HG03045 (cell line): ENCODE measurements at regions not wholly inside any gene's neighbourhood (a gene's known extent, or its start where the extent isn't known, plus 50 kb on each side); places are given as distances from the start of the nearest gene placed in this dataset.

Source experiments
- ATAC-seq: cut with Tn5 transposase; IDR thresholded peaks from one replicate; pipeline ENCODE4 v1.9.1; 2021; ENCODE audit warnings: mild to moderate bottlenecking, moderate library complexity; ENCODE audit not compliant: unreplicated experiment

DNA sequence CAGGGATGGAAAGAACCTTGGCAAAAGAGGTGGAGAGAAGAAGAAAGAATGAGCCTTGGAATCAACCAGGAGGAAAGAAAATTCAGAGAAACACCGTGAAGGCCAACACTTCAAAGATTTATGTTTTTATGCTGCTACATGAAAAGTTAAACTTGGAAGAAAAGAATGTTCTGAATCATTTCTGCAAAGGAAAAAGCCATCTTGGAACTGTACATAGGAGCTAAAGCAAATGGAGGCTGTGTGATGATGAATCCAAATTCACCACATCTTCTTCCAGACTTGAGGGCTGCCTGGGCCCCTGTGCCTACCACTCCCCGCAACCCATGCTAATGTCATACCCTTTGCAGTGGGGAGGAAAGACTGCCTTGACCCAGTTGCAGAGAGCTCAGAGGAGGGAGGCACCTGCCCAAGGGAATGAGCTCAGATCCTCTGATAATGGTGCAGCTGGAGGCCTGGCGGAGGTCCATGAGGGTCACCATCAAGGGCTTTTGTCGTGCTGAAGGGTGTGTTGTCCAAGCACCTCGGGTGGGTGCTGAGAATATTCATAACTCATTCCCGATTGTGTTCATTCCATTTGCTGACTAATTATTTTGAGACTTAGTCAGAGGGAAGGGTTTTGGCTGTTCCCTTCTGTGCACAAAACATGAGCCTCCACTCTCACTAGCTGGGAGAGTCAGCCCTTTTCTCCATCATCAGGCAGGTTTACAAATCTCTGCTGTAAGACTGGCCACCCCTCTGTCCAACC lies 245.8 kb upstream of the JAG1 start:
- no peak for ATAC-seq

DNA sequence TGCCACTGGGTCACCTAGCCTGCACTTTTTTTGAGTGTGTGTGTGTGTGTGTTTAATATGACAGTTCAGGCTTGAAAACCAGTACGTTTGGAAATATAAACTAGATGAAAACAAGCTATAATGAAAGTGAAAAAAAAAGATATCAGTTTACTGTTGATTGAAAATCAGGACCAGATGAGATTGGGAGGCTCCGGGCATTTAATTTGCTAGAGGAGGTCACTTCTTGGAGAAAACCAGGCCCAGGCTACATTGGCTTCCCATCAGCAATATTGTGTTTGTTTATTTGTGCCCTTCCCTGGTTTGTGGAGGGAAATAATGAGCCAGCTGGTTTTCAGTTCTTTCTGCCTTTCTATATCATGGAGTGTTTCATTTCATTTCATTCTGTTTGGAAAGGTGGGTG lies 246.6 kb upstream of the JAG1 start:
- no peak for ATAC-seq

DNA sequence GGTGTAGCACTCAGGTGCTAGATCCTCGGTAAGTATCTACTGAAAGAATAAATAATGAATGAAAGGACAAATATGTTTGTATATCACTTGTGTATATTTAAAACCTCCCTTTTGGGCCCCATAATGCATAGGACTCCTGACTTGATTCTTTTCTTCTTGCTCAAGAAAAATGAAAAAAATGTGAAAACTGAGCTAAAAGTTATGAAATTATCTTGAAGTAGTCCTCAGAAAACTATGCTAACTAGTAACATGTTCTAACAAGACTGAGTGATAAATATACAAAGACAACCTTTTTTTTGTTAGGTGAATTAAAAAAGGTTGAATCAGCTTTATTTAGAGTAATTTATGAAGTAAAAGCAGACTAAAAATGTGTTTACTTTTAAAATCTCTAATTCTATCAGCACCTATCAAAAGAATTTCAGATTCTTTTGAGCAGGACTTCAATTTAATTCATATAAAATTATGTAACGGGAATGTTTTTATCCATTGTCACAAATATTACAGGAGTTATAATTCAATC lies 247.8 kb upstream of the JAG1 start:
- ATAC-seq = no peak

DNA sequence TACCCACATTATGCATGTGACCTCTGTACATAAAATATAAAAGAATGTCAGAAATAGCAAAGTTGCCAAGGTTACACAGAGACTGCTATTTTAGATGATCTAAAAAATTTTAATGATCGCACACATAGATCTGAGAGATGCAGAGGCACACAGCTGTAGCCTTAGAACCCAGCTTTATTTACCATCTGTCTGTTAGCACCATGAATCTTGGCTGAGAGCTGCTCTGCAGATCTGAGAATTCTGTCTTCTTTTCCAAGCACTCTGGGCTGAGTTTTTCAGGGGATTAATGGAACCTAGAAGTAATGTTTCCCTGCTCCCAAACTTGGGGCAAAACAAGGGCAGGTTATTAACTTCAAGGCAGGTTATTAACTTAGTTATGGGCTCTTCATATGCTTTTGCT lies 248.7 kb upstream of the JAG1 start:
- ATAC-seq = no peak

DNA sequence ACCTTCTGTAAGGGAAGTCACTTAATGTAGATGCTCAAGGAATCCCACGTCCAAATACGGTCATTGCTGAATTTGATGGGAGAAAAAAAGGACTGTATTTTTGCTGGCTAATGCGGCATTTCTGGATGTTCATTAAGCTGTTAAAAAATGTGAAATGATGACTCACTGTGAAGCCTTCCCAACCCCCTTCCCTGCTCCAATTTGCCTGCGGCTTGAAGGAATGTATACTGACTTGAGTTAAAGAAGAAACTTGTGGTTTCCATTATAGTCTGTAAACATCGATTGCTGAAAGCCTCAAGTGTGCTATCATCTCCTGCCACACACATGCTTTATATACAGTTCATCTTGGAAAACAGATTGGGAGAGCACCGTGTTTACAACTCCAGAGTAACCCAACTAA lies 249.1 kb upstream of the JAG1 start:
- ATAC-seq = no peak

DNA sequence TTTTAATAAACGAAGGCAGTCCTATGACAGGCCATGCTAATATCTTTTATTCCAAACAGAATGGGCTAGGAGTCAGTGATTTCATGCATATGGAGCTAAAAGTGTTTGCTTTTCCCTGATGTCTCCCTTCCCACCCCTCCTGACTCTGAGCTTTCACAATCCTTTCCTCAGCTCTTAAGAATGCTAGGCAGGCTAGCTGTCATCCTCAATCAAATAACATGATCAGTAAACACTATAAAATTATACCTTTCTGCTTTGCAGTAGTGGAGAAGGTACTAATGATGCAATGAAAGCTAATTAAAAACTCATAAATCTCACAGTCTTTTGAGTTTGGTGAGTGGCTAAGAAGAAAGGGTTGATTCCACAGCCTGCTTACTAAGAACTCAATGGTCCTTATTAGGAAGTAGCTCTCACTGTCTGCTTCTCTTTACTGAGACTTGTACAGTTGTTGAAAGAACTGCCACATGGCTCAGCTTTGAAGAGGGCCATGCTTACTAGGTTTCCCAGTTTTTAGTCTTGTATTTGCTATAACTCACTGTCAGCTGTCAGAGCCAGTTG lies 250.9 kb upstream of the JAG1 start:
- no peak for ATAC-seq

DNA sequence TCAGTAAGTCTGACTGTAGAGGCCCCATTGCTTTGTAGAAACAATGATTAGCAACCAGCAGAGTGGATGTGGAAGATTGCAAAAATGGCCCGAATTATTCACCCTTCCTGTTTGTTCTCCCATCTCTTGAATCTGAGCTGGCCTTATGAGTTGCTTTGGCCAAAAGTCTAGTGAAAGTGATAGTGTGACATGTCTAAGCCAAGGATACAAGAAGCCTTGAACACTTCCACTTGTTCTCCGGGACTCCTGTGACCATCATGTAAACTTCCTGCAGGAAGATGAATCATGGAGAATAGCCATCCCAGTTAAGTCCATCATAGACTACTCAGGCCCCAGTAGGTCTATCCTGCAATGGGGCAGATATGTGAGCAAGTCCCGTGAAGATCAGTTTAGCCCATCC lies 252.0 kb upstream of the JAG1 start:
- no peak for ATAC-seq

DNA sequence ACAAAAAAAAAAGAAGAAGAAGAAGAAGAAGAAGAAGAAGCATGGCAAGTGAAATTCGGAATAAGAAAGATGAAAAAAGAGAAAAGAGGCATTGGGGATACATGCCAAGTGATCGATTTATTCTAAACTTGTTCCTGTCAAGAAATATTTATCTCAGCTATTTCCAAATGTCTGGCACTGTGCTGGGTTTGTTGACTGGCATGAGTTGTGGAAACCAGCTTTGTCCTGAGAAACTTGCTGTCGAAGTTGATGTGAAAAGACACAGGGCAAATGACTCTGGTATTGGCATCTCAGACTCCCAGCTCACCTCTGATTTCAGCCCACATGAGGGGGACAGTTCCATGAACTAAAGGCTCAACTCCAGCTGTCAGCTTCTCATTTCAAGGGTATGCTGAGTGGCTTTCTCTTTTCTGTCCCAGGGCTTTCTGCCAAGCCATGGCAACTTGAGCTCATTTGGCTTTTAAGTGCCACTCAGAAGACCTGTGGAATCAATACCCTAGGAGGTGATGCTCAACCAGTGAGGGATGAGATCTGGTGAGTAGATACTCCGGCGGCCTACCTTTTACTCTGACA lies 253.3 kb upstream of the JAG1 start:
- no peak for ATAC-seq

DNA sequence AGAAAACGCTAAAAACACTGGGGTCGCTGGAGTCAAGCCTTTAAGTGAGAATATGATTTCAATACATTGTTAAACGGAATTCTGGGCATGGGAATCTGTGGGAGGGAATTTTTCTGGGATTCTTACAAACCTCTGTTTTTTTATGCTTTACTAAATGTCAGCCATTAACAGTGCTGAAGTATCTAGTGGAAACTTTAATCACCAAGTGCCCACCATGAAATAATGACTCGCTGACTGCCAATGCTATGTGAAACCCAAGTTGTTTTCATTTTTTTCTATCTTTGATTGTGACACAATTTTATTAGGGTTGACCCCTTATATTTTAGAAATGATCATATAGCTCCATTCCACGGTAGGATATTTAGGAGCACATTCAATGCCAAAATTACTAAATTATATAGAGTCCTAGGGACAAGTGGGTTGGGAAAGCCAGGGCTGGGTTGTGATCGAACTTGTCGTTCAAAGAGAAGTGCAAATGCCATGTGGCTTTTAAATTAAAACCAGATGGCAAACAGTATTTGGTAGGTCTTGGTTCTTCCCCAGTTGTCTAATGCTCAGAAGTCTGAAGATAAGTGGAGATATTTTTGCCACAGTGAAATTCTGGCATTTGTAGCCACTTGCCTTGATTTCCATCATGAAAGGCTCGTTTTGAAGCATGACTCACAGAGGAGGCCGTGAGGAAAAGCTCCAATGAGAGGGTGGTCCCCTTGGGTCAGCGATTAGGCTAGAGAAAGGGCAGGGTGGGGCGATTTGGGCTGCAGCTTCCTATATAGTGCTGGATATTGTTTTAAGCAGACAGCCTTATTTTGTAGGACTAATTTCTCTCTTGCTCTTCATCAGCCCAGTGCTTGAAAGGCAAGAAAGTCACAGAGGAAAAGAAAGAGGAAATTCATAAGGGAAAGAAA lies 254.4 kb upstream of the JAG1 start:
- no peak for ATAC-seq

DNA sequence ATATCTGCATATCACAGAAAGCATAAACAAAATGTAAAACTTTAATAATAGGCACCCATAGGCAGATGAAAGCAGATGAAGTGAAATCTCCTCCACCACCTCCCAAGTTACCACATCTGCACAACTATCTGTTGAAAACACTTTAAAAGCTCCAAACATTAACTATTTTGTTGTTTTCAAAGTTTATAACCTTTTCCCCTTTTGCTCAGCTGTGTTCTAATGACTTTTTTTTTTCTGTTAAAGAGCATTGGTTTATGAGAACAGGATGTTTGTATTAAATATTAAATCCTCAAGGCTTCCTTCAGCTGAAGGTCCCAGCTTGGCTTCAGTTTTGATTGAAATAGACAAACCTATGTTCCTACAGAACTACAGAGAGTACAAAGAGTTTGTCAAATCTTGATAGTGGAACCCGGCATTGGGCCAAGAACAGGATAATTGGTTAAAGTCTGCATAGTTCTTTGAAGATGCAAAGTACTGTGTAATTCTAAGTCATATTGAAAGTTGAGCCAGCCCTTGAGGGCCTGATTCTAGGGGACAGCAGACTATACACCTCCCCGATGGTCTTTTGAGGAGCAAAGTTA lies 255.1 kb upstream of the JAG1 start:
- ATAC-seq = no peak

DNA sequence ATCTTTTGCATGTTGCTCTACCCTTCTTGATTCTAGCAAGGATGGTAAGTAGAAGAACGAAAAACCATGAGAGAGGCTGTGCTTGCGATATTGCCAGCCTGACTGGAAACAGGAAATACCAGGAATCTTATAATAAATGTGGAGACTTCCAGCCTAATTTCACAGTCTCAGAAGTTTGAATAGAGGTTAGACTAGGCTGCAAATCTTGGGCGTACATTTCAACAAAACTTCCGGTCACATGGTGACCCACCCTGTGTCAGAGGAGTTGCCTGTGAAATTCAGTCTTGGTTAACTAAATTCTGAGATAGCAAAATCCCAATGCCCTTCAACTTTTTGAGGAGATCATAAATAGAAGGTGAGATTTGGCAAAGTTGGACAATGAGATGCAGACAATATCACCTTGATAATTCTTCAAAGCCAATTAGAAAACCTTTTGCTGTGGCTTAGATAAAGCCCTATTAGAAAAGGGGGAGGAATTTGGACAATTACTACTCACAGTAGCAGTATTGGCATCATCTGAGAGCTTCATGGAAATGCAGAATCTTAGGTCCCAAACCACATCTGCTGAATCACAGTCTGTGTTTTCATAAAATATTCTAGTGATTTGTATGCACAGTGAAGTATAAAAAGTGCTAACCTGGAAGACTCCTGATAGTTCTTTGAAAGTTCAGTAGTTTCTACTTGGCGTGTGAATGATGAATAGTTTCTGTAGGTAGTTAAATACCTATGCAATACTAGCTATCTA lies 262.0 kb upstream of the JAG1 start:
- no peak for ATAC-seq

DNA sequence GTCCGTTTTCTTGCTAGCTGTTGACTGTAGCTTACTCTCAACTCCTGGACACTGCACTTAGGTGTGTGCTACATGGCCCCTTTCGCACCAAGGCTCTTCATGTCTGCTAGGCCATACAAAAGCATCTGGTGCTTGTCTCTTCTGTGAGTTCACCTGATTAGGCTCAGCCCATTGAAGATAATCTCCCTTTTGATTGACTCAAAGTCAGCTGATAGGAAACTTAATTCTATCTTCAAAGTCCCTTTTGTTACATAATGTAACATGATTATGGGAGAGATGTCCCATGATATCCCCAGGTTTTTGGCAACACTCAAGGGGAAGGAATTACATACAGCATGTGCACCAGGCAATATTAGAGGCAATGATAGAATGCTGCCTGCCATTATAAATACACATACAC lies 263.0 kb upstream of the JAG1 start:
- ATAC-seq = no peak

DNA sequence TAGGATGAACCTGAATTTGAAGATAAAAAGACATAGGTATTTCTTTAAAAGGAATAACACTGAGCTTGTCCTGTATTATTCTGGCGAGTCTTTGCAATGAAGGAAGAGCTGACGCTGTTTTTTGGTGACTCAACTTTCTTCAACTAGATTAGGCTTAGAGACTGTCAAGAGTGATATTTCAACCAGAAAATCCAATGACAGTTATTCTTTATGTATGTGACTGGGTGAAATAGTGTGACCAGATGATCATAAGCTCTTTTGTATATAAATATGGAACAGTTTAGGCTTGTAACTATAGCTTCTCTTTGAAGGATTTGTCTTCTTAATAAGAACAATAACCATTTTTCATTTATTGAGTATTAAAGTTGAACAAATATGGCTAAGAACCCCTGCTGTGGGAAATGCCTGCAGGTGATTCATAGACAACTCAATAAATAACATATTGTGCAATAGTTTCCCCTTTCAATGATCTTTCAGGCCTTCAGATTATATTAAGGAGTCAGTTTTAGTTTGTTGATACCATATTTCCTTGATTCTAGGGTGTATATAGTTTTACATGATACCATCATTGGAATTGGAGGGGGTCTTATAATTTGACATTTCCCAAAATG lies 265.6 kb upstream of the JAG1 start:
- ATAC-seq = no peak

DNA sequence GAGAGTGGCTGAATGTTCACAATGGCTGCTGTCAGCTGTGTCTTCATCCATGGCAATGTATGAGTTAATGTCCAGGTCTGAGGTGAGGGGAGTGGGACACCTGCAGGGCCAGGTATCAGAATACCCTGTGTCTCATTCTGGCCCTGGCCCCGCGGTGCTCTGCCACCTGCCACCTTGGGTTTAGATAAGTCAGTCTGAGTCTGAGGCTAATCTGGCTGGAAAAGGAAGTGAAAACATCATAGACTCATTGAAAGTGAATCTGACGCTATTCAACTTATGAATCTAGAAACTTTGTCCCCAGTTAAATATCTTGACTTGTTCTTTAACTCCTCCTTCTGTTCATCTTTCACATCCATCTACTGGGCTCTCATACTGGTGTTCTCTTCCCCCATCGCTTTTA lies 267.1 kb upstream of the JAG1 start:
- peak; percentile 90 for ATAC-seq

DNA sequence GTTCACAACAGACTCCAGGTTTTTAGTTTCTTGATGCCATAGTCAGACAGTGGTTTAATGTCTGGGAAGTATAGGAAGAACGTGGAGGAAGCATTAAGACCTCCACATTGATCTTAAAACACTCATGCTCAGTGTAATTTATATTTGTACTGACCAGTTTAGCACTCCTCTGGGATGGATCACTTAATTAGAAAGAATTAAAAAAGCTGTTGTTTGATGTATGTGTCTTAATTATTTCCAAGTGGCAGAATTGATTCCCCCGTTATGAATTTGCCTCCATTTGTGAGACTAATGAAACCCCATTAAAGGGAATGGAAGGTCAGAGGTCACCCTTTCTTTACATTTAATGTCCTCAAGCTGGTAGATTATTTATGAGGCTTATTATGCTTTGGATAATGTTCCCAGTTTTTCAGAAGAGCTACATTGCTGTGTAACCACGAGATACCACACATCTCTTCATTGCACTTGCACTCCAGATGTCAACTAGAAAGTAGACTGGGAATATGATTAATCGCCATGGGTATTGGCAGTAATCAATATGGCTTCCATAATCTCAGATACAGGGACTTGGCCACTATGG lies 270.0 kb upstream of the JAG1 start:
- ATAC-seq = no peak

DNA sequence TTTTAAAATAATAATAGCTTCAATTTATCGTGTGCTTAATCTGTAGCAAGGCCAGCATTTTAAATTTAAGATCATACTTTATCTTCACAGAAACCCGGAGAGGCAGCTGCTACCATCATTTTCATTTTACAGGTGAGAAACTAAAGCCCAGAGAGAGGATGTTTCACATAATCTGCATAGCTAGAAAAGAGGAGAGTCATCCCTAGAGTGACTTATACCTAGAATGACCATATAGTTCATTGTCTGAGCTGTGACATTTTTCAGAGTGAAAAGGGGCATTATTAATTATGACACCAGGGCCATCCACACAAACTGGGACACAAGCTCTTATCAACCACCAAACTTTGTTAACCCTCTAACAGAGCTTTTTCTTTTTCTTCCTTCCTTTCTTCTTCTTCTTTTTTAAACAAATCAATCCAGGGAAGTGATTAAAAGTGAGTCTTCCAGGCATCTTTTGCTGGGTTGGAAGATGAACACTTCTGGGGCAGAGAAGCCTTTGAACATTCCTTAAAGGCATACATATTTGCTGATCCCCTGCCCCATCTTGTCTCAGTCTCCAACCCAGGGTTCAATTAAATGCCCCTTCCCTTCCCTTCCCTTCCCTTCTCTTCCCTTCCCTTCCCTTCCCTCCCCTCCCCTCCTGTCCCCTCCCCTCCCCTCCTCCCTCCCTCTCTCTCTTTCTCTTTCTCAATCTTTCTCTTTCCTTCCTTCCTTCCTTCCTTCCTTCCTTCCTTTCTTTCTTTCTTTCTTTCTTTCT lies 272.5 kb upstream of the JAG1 start:
- no peak for ATAC-seq

DNA sequence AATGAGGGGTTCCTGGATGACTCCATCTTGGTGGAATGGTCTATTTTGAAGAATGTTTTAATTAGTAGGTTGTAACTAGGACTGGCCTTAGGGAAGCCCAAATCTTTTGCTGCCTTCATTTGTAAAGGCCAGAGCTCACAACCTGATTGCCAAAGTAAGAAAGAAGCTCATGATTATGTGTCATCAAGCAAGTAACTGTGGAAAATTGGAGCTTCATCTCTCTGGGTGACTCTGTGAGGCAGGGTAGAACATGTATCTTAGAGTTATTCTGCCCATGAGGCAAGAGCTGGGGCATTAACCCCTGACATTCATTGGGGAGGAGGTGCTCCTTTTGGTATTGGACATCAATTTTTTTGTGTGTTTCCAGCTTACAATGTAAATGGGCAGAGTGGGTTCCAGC lies 273.9 kb upstream of the JAG1 start:
- no peak for ATAC-seq

DNA sequence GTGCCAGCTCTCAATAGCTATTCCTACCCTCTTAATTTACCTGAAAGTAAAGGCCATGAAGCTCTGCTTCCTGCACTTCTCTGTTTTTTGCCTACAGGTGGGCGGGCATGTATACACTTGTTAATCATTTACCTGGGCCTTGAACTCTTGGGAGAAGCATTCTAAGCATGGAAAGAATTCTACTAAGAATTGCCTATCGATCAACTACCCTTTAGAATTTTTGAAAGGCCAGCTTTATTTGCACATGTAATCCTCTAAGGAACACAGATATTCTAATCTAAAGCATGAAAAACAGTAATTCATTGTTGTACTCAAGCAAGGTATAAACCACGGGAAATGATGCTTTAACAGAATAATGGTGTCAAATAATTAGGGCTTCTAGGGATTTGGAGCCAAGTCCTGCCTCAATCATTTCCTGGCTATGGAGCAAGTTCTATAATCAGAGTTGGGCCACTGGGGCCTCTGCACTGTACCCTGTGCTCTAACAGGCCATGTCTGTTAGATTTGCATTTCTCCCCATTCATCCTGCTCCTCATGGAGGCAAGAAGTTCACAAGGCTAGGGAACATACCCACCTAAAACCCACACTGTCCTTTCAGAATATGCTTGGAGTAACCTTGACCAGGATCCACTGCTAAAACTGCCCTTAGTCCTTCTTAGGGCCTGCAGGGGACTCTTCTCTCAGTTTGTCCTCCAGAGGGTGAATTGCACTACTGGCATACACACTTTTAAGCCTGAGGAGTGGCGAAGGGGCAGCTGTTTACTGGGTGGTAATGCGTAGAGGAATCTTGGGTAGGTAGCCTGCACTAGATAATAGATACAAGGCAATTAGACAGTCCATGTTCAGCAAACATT lies 276.4 kb upstream of the JAG1 start:
- no peak for ATAC-seq
